Caco-2 (cell line): ENCODE measurements at regions not wholly inside any gene's neighbourhood (a gene's known extent, or its start where the extent isn't known, plus 50 kb on each side); places are given as distances from the start of the nearest gene placed in this dataset.
A peak's percentile ranks its signal among the peaks of the same experiment; 100 is the strongest.

Experiments
- BruUV-seq: library from RNA; stranded (reverse); fragments of 400-500 nt; replicated peaks from 2 replicates; lab custom pipeline; 2021; lab: Mats Ljungman, UMichigan
- CTCF ChIA-PET: fragments of 300-600 bp; sonication (Branson Sonifier 250); formaldehyde crosslinking; loops from one replicate; lab custom pipeline; 2022; ENCODE audit warnings: antibody characterized with exemption; lab: Charles Lee
- POLR2A ChIA-PET: fragments of 300-600 bp; sonication (Branson Sonifier 250); formaldehyde crosslinking; loops from one replicate; lab custom pipeline; 2022; ENCODE audit warnings: antibody characterized with exemption; lab: Charles Lee
- DNase-seq, 2 experiments: peaks; one replicate each; pipeline versions ENCODE4 v3.0.0 to v3.0.0-alpha.2; 2020 to 2022
- H3K27me3 ChIP-seq: replicated peaks from 2 replicates; pipeline ENCODE4 v1.6.0; 2011; ENCODE audit warnings: low read length; ENCODE audit not compliant: control insufficient read depth, insufficient read depth
- H3K36me3 ChIP-seq: 2 replicates; pipeline ENCODE4 v1.5.1; 2011; ENCODE audit warnings: low read length; ENCODE audit not compliant: control insufficient read depth, insufficient read depth
- H3K4me1 ChIP-seq: fragments of 250-450 bp; sonication (Bioruptor Pico); 2 replicates; pipeline ENCODE4 v1.5.1; 2020; ENCODE audit warnings: mild to moderate bottlenecking
- H3K4me3 ChIP-seq: 2 replicates; pipeline ENCODE4 v1.5.1; 2011; ENCODE audit warnings: low read depth, mild to moderate bottlenecking, control low read depth, low read length
- H3K9me3 ChIP-seq: fragments of 250-450 bp; sonication (Bioruptor Pico); 2 replicates; pipeline ENCODE4 v1.5.1; 2020; ENCODE audit warnings: mild to moderate bottlenecking, moderate library complexity
- H3K27ac Mint-ChIP-seq: one replicate; pipeline ENCODE4 v1.8.0; 2022; ENCODE audit warnings: mixed read lengths; ENCODE audit not compliant: unreplicated experiment
- H3K27me3 Mint-ChIP-seq: one replicate; pipeline ENCODE4 v1.8.0; 2022; ENCODE audit warnings: mixed read lengths; ENCODE audit not compliant: insufficient read depth, unreplicated experiment
- H3K36me3 Mint-ChIP-seq: one replicate; pipeline ENCODE4 v1.8.0; 2022; ENCODE audit warnings: mild to moderate bottlenecking, mixed read lengths; ENCODE audit not compliant: insufficient read depth, unreplicated experiment
- H3K4me1 Mint-ChIP-seq: one replicate; pipeline ENCODE4 v1.8.0; 2022; ENCODE audit warnings: low read depth, mixed read lengths; ENCODE audit not compliant: unreplicated experiment
- H3K4me3 Mint-ChIP-seq: one replicate; pipeline ENCODE4 v1.8.0; 2022; ENCODE audit warnings: mild to moderate bottlenecking, moderate library complexity, mixed read lengths; ENCODE audit not compliant: unreplicated experiment
- H3K9me3 Mint-ChIP-seq: one replicate; pipeline ENCODE4 v1.8.0; 2022; ENCODE audit warnings: mixed read lengths; ENCODE audit not compliant: unreplicated experiment
- CTCF ChIP-seq, 2 experiments: fragments of 200-600 bp in 1 of 2; IDR thresholded peaks; 1 replicate in 1 of 2; 2 replicates in 1 of 2; pipeline versions ENCODE4 v1.5.1 to v1.8.0; 2011 to 2022; ENCODE audit warnings: antibody characterized with exemption in 1 of 2, control low read depth in 1 of 2, inconsistent platforms in 1 of 2, low read depth in 1 of 2, low read length in 1 of 2, mild to moderate bottlenecking in 1 of 2, moderate library complexity in 1 of 2; ENCODE audit not compliant: insufficient read depth in 1 of 2, severe bottlenecking in 1 of 2, unreplicated experiment in 1 of 2
- intact Hi-C: fragments of 100-400 bp; cut with micrococcal nuclease; formaldehyde crosslinking; loops from one replicate; pipeline ENCODE4 v1.10.0; 2022; ENCODE audit not compliant: unreplicated experiment

GRCh38 chr7:67306331-67306730 is 309.7 kb downstream of the TYW1 start:
- Mint-ChIP-seq H3K4me1 (no peaks in the 10 kb centered on the region), H3K9me3 (no peaks in the 10 kb centered on the region), H3K36me3 (peaks cover 86% of the 10 kb centered on the region), H3K27me3 (no peaks in the 10 kb centered on the region), H3K27ac (no peak overlapping the region), H3K4me3 (no peak overlapping the region)
- BruUV-seq, result no TSS peak
- ChIA-PET CTCF (interaction anchor here (0.6 kb wide), 1 partner anchor 12 kb away, joined by 5 read pairs; no protein-coding TSS in a partner anchor), POLR2A (no interaction called here)
- no peaks in the 10 kb centered on the region for H3K9me3 ChIP-seq
- no peak for DNase-seq
- H3K4me3 ChIP-seq, result no peak overlapping the region
- intact Hi-C loops, result no loop called here
- H3K36me3 ChIP-seq, result peaks cover 1% of the 10 kb centered on the region; the same call in 1 of the 2 replicates
- TF ChIP-seq CTCF (IDR thresholded peaks at IDR 0.05; ENCODE audit: insufficient read depth in 1 of 2, low read depth in 1 of 2, low read length in 1 of 2, severe bottlenecking in 1 of 2, unreplicated experiment in 1 of 2), result no peak
- H3K4me1 ChIP-seq, result no peaks in the 10 kb centered on the region
- H3K27me3 ChIP-seq, result no peaks in the 10 kb centered on the region

- Histone ChIP-seq H3K4me3 (no peak overlapping the region), H3K4me1 (no peaks in the 10 kb centered on the region), H3K9me3 (no peaks in the 10 kb centered on the region), H3K36me3 (peaks cover 4% of the 10 kb centered on the region), H3K27me3 (no peaks in the 10 kb centered on the region)
- peak in 1 of 2 experiments; percentile 15 for TF ChIP-seq CTCF (IDR thresholded peaks at IDR 0.05; ENCODE audit: insufficient read depth in 1 of 2, low read depth in 1 of 2, low read length in 1 of 2, severe bottlenecking in 1 of 2, unreplicated experiment in 1 of 2)
- BruUV-seq, result no TSS peak
- POLR2A ChIA-PET, result no interaction called here
- Mint-ChIP-seq H3K27ac (no peak overlapping the region), H3K36me3 (peaks cover 95% of the 10 kb centered on the region), H3K4me3 (no peak overlapping the region), H3K4me1 (no peaks in the 10 kb centered on the region), H3K9me3 (no peaks in the 10 kb centered on the region), H3K27me3 (no peaks in the 10 kb centered on the region)
- intact Hi-C loops, result no loop called here
- CTCF ChIA-PET, result interaction anchor here (0.6 kb wide), 1 partner anchor 61 kb away, joined by 7 read pairs; no protein-coding TSS in a partner anchor
- no peak for DNase-seq
Measured at GRCh38 chr7:67309764-67310549, 313.3 kb downstream of the TYW1 start.

- POLR2A ChIA-PET, result no interaction called here
- Mint-ChIP-seq H3K36me3 (peaks cover 92% of the 10 kb centered on the region), H3K4me1 (no peaks in the 10 kb centered on the region), H3K9me3 (no peaks in the 10 kb centered on the region), H3K4me3 (no peak overlapping the region), H3K27me3 (no peaks in the 10 kb centered on the region), H3K27ac (no peak overlapping the region)
- no TSS peak for BruUV-seq
- Histone ChIP-seq H3K9me3 (no peaks in the 10 kb centered on the region), H3K27me3 (no peaks in the 10 kb centered on the region), H3K4me3 (no peak overlapping the region), H3K36me3 (peaks cover 4% of the 10 kb centered on the region), H3K4me1 (no peaks in the 10 kb centered on the region)
- intact Hi-C loops, result no loop called here
- no peak for DNase-seq
- CTCF ChIA-PET, result no interaction called here
- no peak for TF ChIP-seq CTCF (IDR thresholded peaks at IDR 0.05; ENCODE audit: insufficient read depth in 1 of 2, low read depth in 1 of 2, low read length in 1 of 2, severe bottlenecking in 1 of 2, unreplicated experiment in 1 of 2)
Measured at GRCh38 chr7:67311901-67312300, 315.3 kb downstream of the TYW1 start.
